ENCODE measurements at regions not wholly inside any gene's neighbourhood (a gene's known extent, or its start where the extent isn't known, plus 50 kb on each side); places are given as distances from the start of the nearest gene placed in this dataset.

- DNase-seq (ENCODE audit: low read depth): no peak
- no peak for TF ChIP-seq CTCF (conservative IDR thresholded peaks at IDR 0.05; ENCODE audit: low read length)
- no peak overlapping the region for H3K4me3 ChIP-seq (ENCODE audit: low read length)
Measured at GRCh38 chr12:126309278-126309677, 1244.0 kb downstream of the AACS start.

GRCh38 chr12:126312457-126312856 lies 1247.2 kb downstream of the AACS start:
- no peak for DNase-seq (ENCODE audit: low read depth)
- no peak overlapping the region for H3K4me3 ChIP-seq (ENCODE audit: low read length)
- TF ChIP-seq CTCF (conservative IDR thresholded peaks at IDR 0.05; ENCODE audit: low read length): no peak

GRCh38 chr12:126316411-126316810 lies 1251.2 kb downstream of the AACS start:
- no peak for TF ChIP-seq CTCF (conservative IDR thresholded peaks at IDR 0.05; ENCODE audit: low read length)
- DNase-seq (ENCODE audit: low read depth): no peak
- H3K4me3 ChIP-seq (ENCODE audit: low read length): no peak overlapping the region

GRCh38 chr12:126337556-126338441 lies 1272.6 kb downstream of the AACS start:
- no peak overlapping the region for H3K4me3 ChIP-seq (ENCODE audit: low read length)
- DNase-seq (ENCODE audit: low read depth): peak; percentile 63
- no peak for TF ChIP-seq CTCF (conservative IDR thresholded peaks at IDR 0.05; ENCODE audit: low read length)

GRCh38 chr12:126342866-126343265 lies 1277.6 kb downstream of the AACS start:
- H3K4me3 ChIP-seq (ENCODE audit: low read length): no peak overlapping the region
- no peak for DNase-seq (ENCODE audit: low read depth)
- TF ChIP-seq CTCF (conservative IDR thresholded peaks at IDR 0.05; ENCODE audit: low read length): no peak

- DNase-seq (ENCODE audit: low read depth): no peak
- H3K4me3 ChIP-seq (ENCODE audit: low read length): no peak overlapping the region
- TF ChIP-seq CTCF (conservative IDR thresholded peaks at IDR 0.05; ENCODE audit: low read length): no peak
Measured at GRCh38 chr12:126343321-126343720, 1278.1 kb downstream of the AACS start.

GRCh38 chr12:126346087-126346486 lies 1280.9 kb downstream of the AACS start:
- no peak overlapping the region for H3K4me3 ChIP-seq (ENCODE audit: low read length)
- no peak for TF ChIP-seq CTCF (conservative IDR thresholded peaks at IDR 0.05; ENCODE audit: low read length)
- DNase-seq (ENCODE audit: low read depth): no peak

All from AG10803 (cell line).